H1 (cell line): ENCODE measurements at regions not wholly inside any gene's neighbourhood (a gene's known extent, or its start where the extent isn't known, plus 50 kb on each side); places are given as distances from the start of the nearest gene placed in this dataset.

Experiments used
- CTCF ChIA-PET: fragments of 300-600 bp; sonication (Branson Sonifier 250); formaldehyde crosslinking; loops from one replicate; lab custom pipeline; 2021; ENCODE audit not compliant: partially characterized antibody; lab: Charles Lee
- POLR2A ChIA-PET: fragments of 300-600 bp; sonication (Branson Sonifier 250); formaldehyde crosslinking; loops from one replicate; lab custom pipeline; 2021; ENCODE audit warnings: inconsistent platforms; ENCODE audit not compliant: partially characterized antibody; lab: Charles Lee
- DNase-seq, 2 experiments: peaks; one replicate each; pipeline versions ENCODE4 v3.0.0 to v3.0.0-alpha.2; 2010 to 2022; ENCODE audit warnings: low spot score in 2 of 2, low read depth in 1 of 2, mixed read lengths in 1 of 2
- FAIRE-seq: peaks from 2 replicates; lab custom pipeline; 2011; peaks lifted over from hg19 to GRCh38; lab: Jason Lieb, UNC
- H2AFZ ChIP-seq: 2 replicates; pipeline ENCODE4 v1.8.1; 2012; ENCODE audit warnings: low read length, inconsistent platforms
- H2AK5ac ChIP-seq: 2 replicates; pipeline ENCODE4 v1.6.1; 2013; ENCODE audit warnings: low read depth, low read length
- H2BK120ac ChIP-seq: replicated peaks from 2 replicates; pipeline ENCODE3; 2013; ENCODE audit warnings: low read depth, low read length, inconsistent platforms
- H2BK12ac ChIP-seq: 2 replicates; pipeline ENCODE4 v1.6.1; 2013; ENCODE audit warnings: low read depth, low read length
- H2BK15ac ChIP-seq: 2 replicates; pipeline ENCODE4 v1.6.1; 2013; ENCODE audit warnings: low read length
- H2BK20ac ChIP-seq: 2 replicates; pipeline ENCODE4 v1.6.1; 2013; ENCODE audit warnings: low read length
- H2BK5ac ChIP-seq: 2 replicates; pipeline ENCODE4 v1.6.1; 2013; ENCODE audit warnings: low read depth, low read length
- H3K14ac ChIP-seq: 2 replicates; pipeline ENCODE4 v1.6.1; 2013; ENCODE audit warnings: inconsistent platforms; ENCODE audit not compliant: insufficient read length
- H3K18ac ChIP-seq: 2 replicates; pipeline ENCODE4 v1.6.1; 2013; ENCODE audit warnings: low read length; ENCODE audit errors: extremely low read depth
- H3K23ac ChIP-seq: 2 replicates; pipeline ENCODE4 v1.6.1; 2013; ENCODE audit warnings: inconsistent platforms; ENCODE audit not compliant: insufficient read length
- H3K23me2 ChIP-seq: 2 replicates; pipeline ENCODE4 v1.6.1; 2013; ENCODE audit warnings: low read depth, low read length
- H3K27ac ChIP-seq: 2 replicates; pipeline ENCODE4 v1.6.1; 2011; ENCODE audit warnings: low read depth, low read length, inconsistent platforms
- H3K27me3 ChIP-seq, 4 experiments: replicated peaks in 1 of 4; 1 replicate in 1 of 4; 2 replicates in 3 of 4; pipeline versions ENCODE4 v1.6.1 to v1.8.1; 2011 to 2013; ENCODE audit warnings: low read length in 3 of 4, mild to moderate bottlenecking in 3 of 4, inconsistent platforms in 2 of 4, mixed read lengths in 2 of 4, moderate library complexity in 1 of 4; ENCODE audit not compliant: control insufficient read depth in 3 of 4, insufficient read depth in 3 of 4; ENCODE audit errors: extremely low read depth in 1 of 4
- H3K36me3 ChIP-seq, 4 experiments: 2 replicates each; pipeline versions ENCODE4 v1.6.1 to v1.8.1; 2011 to 2013; ENCODE audit warnings: mild to moderate bottlenecking in 4 of 4, low read length in 3 of 4, moderate library complexity in 2 of 4, control low read depth in 1 of 4, inconsistent platforms in 1 of 4; ENCODE audit not compliant: insufficient read depth in 4 of 4, control insufficient read depth in 2 of 4
- H3K4ac ChIP-seq: replicated peaks from 2 replicates; pipeline ENCODE3; 2013; ENCODE audit warnings: low read length, low read depth, mixed read lengths, inconsistent platforms; ENCODE audit not compliant: insufficient read length
- H3K4me1 ChIP-seq, 4 experiments: replicated peaks in 1 of 4; 1 replicate in 1 of 4; 2 replicates in 3 of 4; pipeline versions ENCODE4 v1.6.1 to v1.8.1; 2011 to 2013; ENCODE audit warnings: low read length in 3 of 4, inconsistent platforms in 2 of 4, mixed read lengths in 1 of 4; ENCODE audit not compliant: insufficient read depth in 4 of 4, control insufficient read depth in 3 of 4
- H3K4me2 ChIP-seq, 2 experiments: 2 replicates each; pipeline versions ENCODE4 v1.6.1 to v1.8.1; 2011 to 2013; ENCODE audit warnings: low read depth in 2 of 2, low read length in 2 of 2, control low read depth in 1 of 2, inconsistent platforms in 1 of 2, mild to moderate bottlenecking in 1 of 2; ENCODE audit not compliant: insufficient read depth in 1 of 2
- H3K4me3 ChIP-seq, 4 experiments: fragments of 200-600, 300-600 bp in 1 of 4; sonication (generic), shearing (Covaris generic), sonication (Bioruptor Twin) in 1 of 4; 2 replicates each; pipeline versions ENCODE4 v1.5.1 to v1.8.1; 2011 to 2016; ENCODE audit warnings: low read length in 4 of 4, low read depth in 3 of 4, control low read depth in 2 of 4, inconsistent platforms in 2 of 4, mild to moderate bottlenecking in 2 of 4, mixed read lengths in 1 of 4, moderate library complexity in 1 of 4; ENCODE audit not compliant: insufficient read depth in 2 of 4; ENCODE audit errors: extremely low read depth in 1 of 4
- H3K56ac ChIP-seq: replicated peaks from 2 replicates; pipeline ENCODE3; 2013; ENCODE audit warnings: low read depth, mild to moderate bottlenecking, mixed read lengths, low read length, inconsistent platforms; ENCODE audit not compliant: insufficient read length
- H3K79me1 ChIP-seq: 2 replicates; pipeline ENCODE4 v1.6.1; 2013; ENCODE audit warnings: low read depth, low read length, control low read depth
- H3K79me2 ChIP-seq, 2 experiments: 2 replicates each; pipeline versions ENCODE4 v1.6.1 to v1.8.1; 2012 to 2013; ENCODE audit warnings: low read length in 2 of 2, mild to moderate bottlenecking in 2 of 2, inconsistent platforms in 1 of 2; ENCODE audit not compliant: insufficient read depth in 2 of 2, control insufficient read depth in 1 of 2
- H3K9ac ChIP-seq, 4 experiments: replicated peaks in 1 of 4; 1 replicate in 1 of 4; 2 replicates in 3 of 4; pipeline versions ENCODE4 v1.6.1 to v1.8.1; 2011 to 2013; ENCODE audit warnings: low read depth in 3 of 4, low read length in 3 of 4, control low read depth in 2 of 4, mild to moderate bottlenecking in 2 of 4, moderate library complexity in 2 of 4, inconsistent platforms in 1 of 4; ENCODE audit errors: extremely low read depth in 1 of 4
- H3K9me3 ChIP-seq, 2 experiments: 2 replicates each; pipeline versions ENCODE4 v1.6.1 to v1.8.1; 2012 to 2013; ENCODE audit warnings: mild to moderate bottlenecking in 2 of 2, moderate library complexity in 2 of 2, control low read depth in 1 of 2, inconsistent platforms in 1 of 2, low read depth in 1 of 2, low read length in 1 of 2, mixed read lengths in 1 of 2; ENCODE audit not compliant: insufficient read depth in 2 of 2
- H4K20me1 ChIP-seq, 2 experiments: replicated peaks in 1 of 2; 2 replicates each; pipeline versions ENCODE3 to v1.8.1; 2011 to 2013; ENCODE audit warnings: inconsistent platforms in 2 of 2, low read length in 2 of 2, mild to moderate bottlenecking in 1 of 2; ENCODE audit not compliant: insufficient read depth in 2 of 2, control insufficient read depth in 1 of 2
- H4K5ac ChIP-seq: 2 replicates; pipeline ENCODE4 v1.6.1; 2013; ENCODE audit warnings: low read length, low read depth, mixed read lengths, inconsistent platforms; ENCODE audit not compliant: insufficient read length
- H4K8ac ChIP-seq: 2 replicates; pipeline ENCODE4 v1.8.0; 2013; ENCODE audit warnings: mild to moderate bottlenecking, moderate library complexity, low read length, inconsistent platforms; ENCODE audit not compliant: insufficient read depth; ENCODE audit errors: extremely low read depth
- H4K91ac ChIP-seq: replicated peaks from 2 replicates; pipeline ENCODE3; 2013; ENCODE audit warnings: low read length, mixed read lengths, inconsistent platforms; ENCODE audit not compliant: insufficient read length
- CREB1 ChIP-seq: IDR thresholded peaks from 2 replicates; pipeline ENCODE4 v1.6.1; 2012; ENCODE audit warnings: inconsistent platforms
- EGR1 ChIP-seq: IDR thresholded peaks from 2 replicates; pipeline ENCODE4 v1.6.1; 2011; ENCODE audit warnings: low read depth, low read length, borderline replicate concordance
- EZH2 ChIP-seq: fragments of 200-600 bp; sonication (generic); IDR thresholded peaks from 2 replicates; pipeline ENCODE4 v1.7.1; 2012; ENCODE audit warnings: low read depth, mild to moderate bottlenecking, moderate library complexity, low read length, inconsistent platforms; ENCODE audit not compliant: severe bottlenecking
- MAX ChIP-seq: IDR thresholded peaks from 2 replicates; pipeline ENCODE4 v1.6.1; 2012; ENCODE audit warnings: inconsistent platforms
- POLR2AphosphoS5 ChIP-seq: IDR thresholded peaks from 2 replicates; pipeline ENCODE4 v1.6.1; 2011; ENCODE audit warnings: low read depth, low read length
- SIX5 ChIP-seq: IDR thresholded peaks from 2 replicates; pipeline ENCODE4 v1.6.1; 2011; ENCODE audit warnings: mild to moderate bottlenecking, low read depth, low read length
- SP2 ChIP-seq: IDR thresholded peaks from 2 replicates; pipeline ENCODE4 v1.6.1; 2012; ENCODE audit warnings: mild to moderate bottlenecking, low read length, inconsistent platforms
- TBP ChIP-seq: IDR thresholded peaks from 2 replicates; pipeline ENCODE4 v1.6.1; 2011; ENCODE audit warnings: low read depth, low read length, improper control_type of control experiment
- WGBS, 2 experiments: shearing (Covaris generic) in 1 of 2; methylation state at CpG; one replicate each; pipeline versions ENCODE4 v1.1.6 to v1.1.7; 2013 to 2015; ENCODE audit warnings: low lambda C conversion rate in 2 of 2, mixed read lengths in 2 of 2, inconsistent platforms in 1 of 2, low coverage in 1 of 2, missing lambda C conversion rate in 1 of 2; ENCODE audit not compliant: insufficient replicate concordance in 2 of 2, insufficient coverage in 1 of 2, insufficient read length in 1 of 2; ENCODE audit errors: extremely low coverage in 1 of 2, missing lambda C conversion rate in 1 of 2; 5-methylcytosine and 5-hydroxymethylcytosine counted together

DNA sequence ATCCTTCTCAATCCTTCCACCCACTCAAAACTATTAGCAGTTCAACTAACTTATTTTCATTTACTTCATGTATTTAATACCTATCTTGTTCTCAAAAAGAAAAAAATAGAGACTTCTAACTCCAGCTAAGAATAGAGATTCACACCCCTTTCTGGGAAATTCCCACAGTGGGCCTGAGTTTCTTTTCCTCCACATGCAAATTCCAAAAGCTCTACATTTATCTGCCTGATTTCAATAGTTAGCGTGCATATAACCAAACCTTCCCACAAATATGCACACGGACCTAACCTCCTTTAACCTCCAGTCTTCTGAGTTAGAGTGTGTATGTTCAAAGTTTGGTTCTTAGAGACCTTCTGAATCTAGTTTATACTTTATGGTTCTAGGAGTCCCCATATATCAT, 62.5 kb downstream of the GRIN2B start:
- 49% methylated on average over 2 of the region's 2 CpGs; no CpG with 5 or more reads in 1 of the 2 experiments for WGBS, 2 experiments
- Histone ChIP-seq H3K23me2 (no peaks in the 10 kb centered on the region), H2AFZ (no peak overlapping the region), H4K8ac (no peak overlapping the region), H4K5ac (no peak overlapping the region), H3K79me1 (no peaks in the 10 kb centered on the region), H3K9me3 (no peaks in the 10 kb centered on the region), H3K56ac (no peak overlapping the region), H3K27ac (no peak overlapping the region), H3K23ac (no peak overlapping the region), H3K4me1 (no peaks in the 10 kb centered on the region), H3K4ac (no peak overlapping the region), H3K27me3 (no peaks in the 10 kb centered on the region), H2BK20ac (no peak overlapping the region), H3K4me3 (no peak overlapping the region), H3K9ac (no peak overlapping the region), H3K18ac (no peak overlapping the region), H2BK120ac (no peak overlapping the region), H2BK5ac (no peak overlapping the region), H2BK15ac (no peak overlapping the region), H4K91ac (no peak overlapping the region), H3K14ac (no peak overlapping the region), H3K79me2 (no peaks in the 10 kb centered on the region), H2BK12ac (no peak overlapping the region), H2AK5ac (no peak overlapping the region), H4K20me1 (no peaks in the 10 kb centered on the region), H3K36me3 (no peaks in the 10 kb centered on the region), H3K4me2 (no peak overlapping the region)
- TF ChIP-seq POLR2AphosphoS5 = no peak
- no peak for TF ChIP-seq SIX5
- TF ChIP-seq EZH2 = no peak
- TF ChIP-seq CREB1 = no peak
- no peak for TF ChIP-seq MAX
- TF ChIP-seq TBP = no peak
- no peak for TF ChIP-seq EGR1
- no peak for TF ChIP-seq SP2
- ChIA-PET CTCF (no interaction called here), POLR2A (interaction anchor here (0.9 kb wide), 1 partner anchor 23 kb away, joined by 3 read pairs; no protein-coding TSS in a partner anchor)
- DNase-seq (no peak), FAIRE-seq (no peak)
